ENCODE measurements at regions not wholly inside any gene's neighbourhood (a gene's known extent, or its start where the extent isn't known, plus 50 kb on each side); places are given as distances from the start of the nearest gene placed in this dataset.

DNA sequence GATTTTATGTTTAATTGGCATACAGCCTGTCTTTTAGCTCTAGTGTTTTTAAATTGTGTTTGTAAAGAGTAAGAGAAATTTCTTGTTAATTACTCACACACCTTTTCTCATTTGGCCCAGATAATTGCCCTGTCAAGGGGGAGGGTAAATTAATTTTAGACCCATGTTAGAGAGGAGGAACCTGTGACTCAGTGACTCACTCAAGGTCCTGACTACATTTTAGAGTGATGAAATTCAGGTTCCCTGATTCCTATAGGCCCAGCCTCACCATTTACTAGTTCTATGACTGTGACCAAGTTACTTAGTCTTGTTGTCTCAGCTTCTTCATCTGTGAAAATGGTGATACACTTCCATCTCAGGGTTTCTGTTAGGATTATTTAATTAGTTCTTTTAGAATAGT, 125.2 kb upstream of the DPH6 start:
- Histone ChIP-seq H3K9me3 (no peaks in the 10 kb centered on the region), H3K36me3 (ENCODE audit: control insufficient read depth, insufficient read depth, low read length) (no peaks in the 10 kb centered on the region), H3K4me3 (ENCODE audit: low read depth, low read length) (no peak overlapping the region), H3K27me3 (replicated peaks; ENCODE audit: control insufficient read depth, insufficient read depth, low read length) (no peaks in the 10 kb centered on the region), H3K4me1 (peaks cover 19% of the 10 kb centered on the region)
- Mint-ChIP-seq H3K4me3 (ENCODE audit: unreplicated experiment) (no peak overlapping the region), H3K4me1 (ENCODE audit: low read depth, unreplicated experiment) (peaks cover 31% of the 10 kb centered on the region), H3K27ac (ENCODE audit: unreplicated experiment) (no peak overlapping the region), H3K27me3 (ENCODE audit: insufficient read depth, unreplicated experiment) (no peaks in the 10 kb centered on the region), H3K36me3 (ENCODE audit: insufficient read depth, unreplicated experiment) (no peaks in the 10 kb centered on the region), H3K9me3 (ENCODE audit: unreplicated experiment) (no peaks in the 10 kb centered on the region)
- CTCF ChIA-PET, result no interaction called here
- TF ChIP-seq CTCF (IDR thresholded peaks at IDR 0.05; ENCODE audit: insufficient read depth in 1 of 2, low read depth in 1 of 2, low read length in 1 of 2, severe bottlenecking in 1 of 2, unreplicated experiment in 1 of 2), result no peak
- POLR2A ChIA-PET, result no interaction called here
- intact Hi-C loops (cut with micrococcal nuclease; ENCODE audit: unreplicated experiment), result no loop called here
- no TSS peak for BruUV-seq (replicated peaks)
- no peak for DNase-seq

DNA sequence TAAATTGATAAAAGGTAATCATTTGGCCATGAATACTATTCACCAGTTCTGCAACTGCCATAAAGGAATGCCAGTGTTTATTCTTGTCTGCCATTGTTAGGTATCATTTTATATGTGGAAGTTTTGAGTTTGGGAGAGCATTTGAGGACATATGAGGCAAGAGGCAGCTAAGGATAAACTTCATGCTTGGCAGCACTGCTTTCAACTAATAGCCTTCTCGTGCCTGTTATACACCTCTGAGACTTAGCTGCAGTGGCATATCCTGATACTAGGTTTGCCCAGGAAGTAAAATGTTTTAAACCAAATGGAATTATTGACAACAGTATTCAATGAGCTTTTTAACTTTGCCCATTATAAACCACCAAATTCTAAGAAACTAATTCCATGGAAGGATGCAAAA, 126.0 kb upstream of the DPH6 start:
- peaks cover 19% of the 10 kb centered on the region for H3K4me1 ChIP-seq
- H3K9me3 Mint-ChIP-seq (ENCODE audit: unreplicated experiment), result no peaks in the 10 kb centered on the region
- no peak for TF ChIP-seq CTCF (IDR thresholded peaks at IDR 0.05; ENCODE audit: insufficient read depth in 1 of 2, low read depth in 1 of 2, low read length in 1 of 2, severe bottlenecking in 1 of 2, unreplicated experiment in 1 of 2)

DNA sequence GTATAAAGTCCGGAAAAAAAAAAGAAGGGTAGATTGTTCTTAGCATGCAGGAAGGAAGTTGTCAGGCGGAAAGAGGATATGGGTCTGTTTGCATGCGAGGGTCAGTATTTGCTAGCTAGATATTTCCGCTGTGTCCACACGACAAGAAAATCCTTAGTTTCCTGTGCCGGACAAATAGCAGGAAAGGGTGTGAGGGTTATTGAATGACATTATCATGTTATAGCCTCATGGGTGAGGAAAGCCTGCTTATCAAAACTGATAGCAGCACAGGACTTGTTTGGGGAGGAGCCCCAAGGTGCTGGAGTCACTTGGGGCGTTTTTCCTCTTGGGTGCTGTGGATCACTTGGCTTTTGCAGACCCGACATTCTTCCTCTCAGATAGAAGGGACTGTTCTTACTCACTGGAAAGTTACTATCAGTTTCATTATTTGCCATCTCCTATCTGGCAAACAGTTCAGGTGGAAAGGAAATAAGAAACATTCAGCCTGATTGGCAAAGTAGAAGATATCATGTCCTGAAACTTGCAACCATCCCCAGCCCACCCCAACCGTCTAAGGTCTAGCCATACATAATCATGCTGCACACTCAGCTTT, 127.2 kb upstream of the DPH6 start:
- peak overlapping the region; percentile 11; the same call in 1 of the 2 replicates for H3K4me3 ChIP-seq (ENCODE audit: low read depth, low read length)
- H3K27me3 ChIP-seq (replicated peaks; ENCODE audit: control insufficient read depth, insufficient read depth, low read length), result no peaks in the 10 kb centered on the region
- Mint-ChIP-seq H3K27ac (ENCODE audit: unreplicated experiment) (peak overlapping the region; percentile 27), H3K4me1 (ENCODE audit: low read depth, unreplicated experiment) (peaks cover 31% of the 10 kb centered on the region), H3K36me3 (ENCODE audit: insufficient read depth, unreplicated experiment) (no peaks in the 10 kb centered on the region), H3K4me3 (ENCODE audit: unreplicated experiment) (peak overlapping the region; percentile 65), H3K9me3 (ENCODE audit: unreplicated experiment) (no peaks in the 10 kb centered on the region), H3K27me3 (ENCODE audit: insufficient read depth, unreplicated experiment) (no peaks in the 10 kb centered on the region)
- no peaks in the 10 kb centered on the region for H3K9me3 ChIP-seq
- POLR2A ChIA-PET, result interaction anchor here (1.2 kb wide), 1 partner anchor 23 kb away, joined by 4 read pairs; no protein-coding TSS in a partner anchor
- intact Hi-C loops (cut with micrococcal nuclease; ENCODE audit: unreplicated experiment), result no loop called here
- DNase-seq, result peak; percentile 25 to 63
- H3K4me1 ChIP-seq, result peaks cover 19% of the 10 kb centered on the region
- no peaks in the 10 kb centered on the region for H3K36me3 ChIP-seq (ENCODE audit: control insufficient read depth, insufficient read depth, low read length)
- BruUV-seq (replicated peaks), result no TSS peak
- CTCF ChIA-PET, result no interaction called here
- no peak for TF ChIP-seq CTCF (IDR thresholded peaks at IDR 0.05; ENCODE audit: insufficient read depth in 1 of 2, low read depth in 1 of 2, low read length in 1 of 2, severe bottlenecking in 1 of 2, unreplicated experiment in 1 of 2)

More for the DNA sequence above, 126.0 kb upstream of the DPH6 start:
- Histone ChIP-seq H3K36me3 (ENCODE audit: control insufficient read depth, insufficient read depth, low read length) (no peaks in the 10 kb centered on the region), H3K4me3 (ENCODE audit: low read depth, low read length) (no peak overlapping the region), H3K27me3 (replicated peaks; ENCODE audit: control insufficient read depth, insufficient read depth, low read length) (no peaks in the 10 kb centered on the region), H3K9me3 (no peaks in the 10 kb centered on the region)
- ChIA-PET CTCF (no interaction called here), POLR2A (no interaction called here)
- Mint-ChIP-seq H3K4me3 (ENCODE audit: unreplicated experiment) (no peak overlapping the region), H3K36me3 (ENCODE audit: insufficient read depth, unreplicated experiment) (no peaks in the 10 kb centered on the region), H3K27ac (ENCODE audit: unreplicated experiment) (no peak overlapping the region), H3K27me3 (ENCODE audit: insufficient read depth, unreplicated experiment) (no peaks in the 10 kb centered on the region), H3K4me1 (ENCODE audit: low read depth, unreplicated experiment) (peaks cover 31% of the 10 kb centered on the region)
- intact Hi-C loops (cut with micrococcal nuclease; ENCODE audit: unreplicated experiment), result no loop called here
- DNase-seq, result no peak
- no TSS peak for BruUV-seq (replicated peaks)

Measured in Caco-2 (cell line).